OCI-LY3 (cell line): ENCODE measurements at regions not wholly inside any gene's neighbourhood (a gene's known extent, or its start where the extent isn't known, plus 50 kb on each side); places are given as distances from the start of the nearest gene placed in this dataset.

ENCODE experiments used
- CTCF ChIP-seq: fragments of 200-600, 300-600 bp; sonication (generic); IDR thresholded peaks from 2 replicates; pipeline ENCODE4 v1.5.1; 2014; ENCODE audit warnings: antibody characterized with exemption, low read length, low read depth
- EZH2phosphoT487 ChIP-seq: fragments of 200-600 bp; shearing (Covaris generic); IDR thresholded peaks from 2 replicates; pipeline ENCODE4 v1.6.1; 2018; ENCODE audit warnings: antibody characterized with exemption, mixed run types, low read depth

DNA sequence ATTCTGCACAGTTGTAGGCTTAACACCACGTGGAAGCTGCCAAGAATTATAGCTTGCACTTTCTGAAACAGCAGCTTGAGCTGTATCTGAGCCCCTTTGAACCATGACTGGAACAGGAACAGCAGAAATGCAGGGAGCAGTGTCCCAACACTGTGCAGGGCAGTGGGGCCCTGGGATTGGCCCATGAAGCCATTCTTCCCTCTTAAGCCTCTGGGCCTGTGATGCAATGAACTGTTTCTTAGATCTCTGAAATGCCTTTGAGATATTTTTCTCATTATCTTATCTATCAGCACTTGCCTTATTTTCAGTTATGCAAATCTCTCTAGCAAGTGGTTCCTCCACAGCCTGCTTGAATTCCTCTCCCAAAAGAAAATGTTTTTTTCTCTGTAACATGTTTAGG, 87.0 kb upstream of the MTAP start:
- TF ChIP-seq CTCF (no peak), EZH2phosphoT487 (no peak)
